Astrocyte (in vitro differentiated cells and primary cell): ENCODE measurements at regions not wholly inside any gene's neighbourhood (a gene's known extent, or its start where the extent isn't known, plus 50 kb on each side); places are given as distances from the start of the nearest gene placed in this dataset.

Experiments used
- DNase-seq: peaks from one replicate; pipeline ENCODE4 v3.0.0-alpha.2; 2010; ENCODE audit warnings: low read depth
- FAIRE-seq: peaks from 2 replicates; lab custom pipeline; 2011; peaks lifted over from hg19 to GRCh38; lab: Jason Lieb, UNC
- H2AFZ ChIP-seq: 2 replicates; pipeline ENCODE4 v1.6.0; 2012; ENCODE audit warnings: low read depth, low read length, inconsistent platforms
- H3K27ac ChIP-seq: 2 replicates; pipeline ENCODE4 v1.5.1; 2011; ENCODE audit warnings: low read depth, low read length, inconsistent platforms
- H3K27me3 ChIP-seq: 2 replicates; pipeline ENCODE4 v1.6.0; 2011; ENCODE audit warnings: low read length, inconsistent platforms; ENCODE audit not compliant: insufficient read depth
- H3K36me3 ChIP-seq: 2 replicates; pipeline ENCODE4 v1.5.1; 2011; ENCODE audit warnings: low read length, inconsistent platforms; ENCODE audit not compliant: insufficient read depth
- H3K4me1 ChIP-seq: 2 replicates; pipeline ENCODE4 v1.5.1; 2011; ENCODE audit warnings: low read length, inconsistent platforms; ENCODE audit not compliant: insufficient read depth
- H3K4me2 ChIP-seq: 2 replicates; pipeline ENCODE4 v1.6.0; 2012; ENCODE audit warnings: low read length, inconsistent platforms
- H3K4me3 ChIP-seq: 2 replicates; pipeline ENCODE4 v1.5.1; 2011; ENCODE audit warnings: low read depth, mild to moderate bottlenecking, low read length, inconsistent platforms; ENCODE audit not compliant: insufficient read depth
- H3K79me2 ChIP-seq: 2 replicates; pipeline ENCODE4 v1.6.0; 2012; ENCODE audit warnings: mild to moderate bottlenecking, low read length, inconsistent platforms; ENCODE audit not compliant: insufficient read depth
- H3K9ac ChIP-seq: 2 replicates; pipeline ENCODE4 v1.6.0; 2012; ENCODE audit warnings: mild to moderate bottlenecking, low read length, inconsistent platforms
- H3K9me3 ChIP-seq: 2 replicates; pipeline ENCODE4 v1.5.1; 2012; ENCODE audit warnings: low read depth, mild to moderate bottlenecking, low read length, inconsistent platforms; ENCODE audit not compliant: insufficient read depth
- H4K20me1 ChIP-seq: 2 replicates; pipeline ENCODE4 v1.6.0; 2012; ENCODE audit warnings: low read length, inconsistent platforms; ENCODE audit not compliant: insufficient read depth
- H3K27ac Mint-ChIP-seq: one replicate; pipeline ENCODE4 v1.8.0; 2021; ENCODE audit warnings: mild to moderate bottlenecking, mixed read lengths; ENCODE audit not compliant: unreplicated experiment
- H3K27me3 Mint-ChIP-seq: one replicate; pipeline ENCODE4 v1.8.0; 2021; ENCODE audit warnings: low read depth, mixed read lengths; ENCODE audit not compliant: unreplicated experiment
- H3K36me3 Mint-ChIP-seq: one replicate; pipeline ENCODE4 v1.8.0; 2021; ENCODE audit warnings: low read depth, mixed read lengths; ENCODE audit not compliant: unreplicated experiment
- H3K4me1 Mint-ChIP-seq: one replicate; pipeline ENCODE4 v1.8.0; 2021; ENCODE audit warnings: low read depth, mixed read lengths; ENCODE audit not compliant: unreplicated experiment
- H3K4me3 Mint-ChIP-seq: one replicate; pipeline ENCODE4 v1.8.0; 2021; ENCODE audit warnings: mild to moderate bottlenecking, moderate library complexity, mixed read lengths; ENCODE audit not compliant: unreplicated experiment
- H3K9me3 Mint-ChIP-seq: one replicate; pipeline ENCODE4 v1.8.0; 2021; ENCODE audit warnings: mild to moderate bottlenecking, mixed read lengths; ENCODE audit not compliant: unreplicated experiment
- EZH2 ChIP-seq: IDR thresholded peaks from 2 replicates; pipeline ENCODE4 v1.6.1; 2012; ENCODE audit warnings: mild to moderate bottlenecking, low read length, inconsistent platforms; ENCODE audit not compliant: insufficient read depth
- TF ChIP-seq, protein P1 (sequence below): IDR thresholded peaks from 2 replicates; pipeline ENCODE4 v1.5.1; 2011; ENCODE audit warnings: low read depth, mild to moderate bottlenecking, inconsistent platforms, low read length, moderate library complexity; ENCODE audit not compliant: insufficient read depth

GRCh38 chr4:111744847-111745246 is 400.4 kb upstream of the FAM241A start:
- Mint-ChIP-seq H3K27ac (no peak overlapping the region), H3K9me3 (no peaks in the 10 kb centered on the region), H3K27me3 (no peaks in the 10 kb centered on the region), H3K4me3 (no peak overlapping the region), H3K4me1 (no peaks in the 10 kb centered on the region), H3K36me3 (no peaks in the 10 kb centered on the region)
- Histone ChIP-seq H3K27me3 (no peaks in the 10 kb centered on the region), H3K36me3 (no peaks in the 10 kb centered on the region), H3K4me2 (no peak overlapping the region), H4K20me1 (no peaks in the 10 kb centered on the region), H3K4me3 (no peak overlapping the region), H3K27ac (no peak overlapping the region), H3K79me2 (no peaks in the 10 kb centered on the region), H3K4me1 (no peaks in the 10 kb centered on the region), H3K9me3 (no peaks in the 10 kb centered on the region), H3K9ac (no peak overlapping the region), H2AFZ (no peak overlapping the region)
- FAIRE-seq (no peak), DNase-seq (no peak)
- TF ChIP-seq, protein P1, sequence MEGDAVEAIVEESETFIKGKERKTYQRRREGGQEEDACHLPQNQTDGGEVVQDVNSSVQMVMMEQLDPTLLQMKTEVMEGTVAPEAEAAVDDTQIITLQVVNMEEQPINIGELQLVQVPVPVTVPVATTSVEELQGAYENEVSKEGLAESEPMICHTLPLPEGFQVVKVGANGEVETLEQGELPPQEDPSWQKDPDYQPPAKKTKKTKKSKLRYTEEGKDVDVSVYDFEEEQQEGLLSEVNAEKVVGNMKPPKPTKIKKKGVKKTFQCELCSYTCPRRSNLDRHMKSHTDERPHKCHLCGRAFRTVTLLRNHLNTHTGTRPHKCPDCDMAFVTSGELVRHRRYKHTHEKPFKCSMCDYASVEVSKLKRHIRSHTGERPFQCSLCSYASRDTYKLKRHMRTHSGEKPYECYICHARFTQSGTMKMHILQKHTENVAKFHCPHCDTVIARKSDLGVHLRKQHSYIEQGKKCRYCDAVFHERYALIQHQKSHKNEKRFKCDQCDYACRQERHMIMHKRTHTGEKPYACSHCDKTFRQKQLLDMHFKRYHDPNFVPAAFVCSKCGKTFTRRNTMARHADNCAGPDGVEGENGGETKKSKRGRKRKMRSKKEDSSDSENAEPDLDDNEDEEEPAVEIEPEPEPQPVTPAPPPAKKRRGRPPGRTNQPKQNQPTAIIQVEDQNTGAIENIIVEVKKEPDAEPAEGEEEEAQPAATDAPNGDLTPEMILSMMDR: no peak
- TF ChIP-seq EZH2: no peak

- H3K27ac Mint-ChIP-seq: no peak overlapping the region
- FAIRE-seq: no peak
- no peak overlapping the region for H2AFZ ChIP-seq
Measured at GRCh38 chr4:111748157-111748556, 397.1 kb upstream of the FAM241A start.

DNA sequence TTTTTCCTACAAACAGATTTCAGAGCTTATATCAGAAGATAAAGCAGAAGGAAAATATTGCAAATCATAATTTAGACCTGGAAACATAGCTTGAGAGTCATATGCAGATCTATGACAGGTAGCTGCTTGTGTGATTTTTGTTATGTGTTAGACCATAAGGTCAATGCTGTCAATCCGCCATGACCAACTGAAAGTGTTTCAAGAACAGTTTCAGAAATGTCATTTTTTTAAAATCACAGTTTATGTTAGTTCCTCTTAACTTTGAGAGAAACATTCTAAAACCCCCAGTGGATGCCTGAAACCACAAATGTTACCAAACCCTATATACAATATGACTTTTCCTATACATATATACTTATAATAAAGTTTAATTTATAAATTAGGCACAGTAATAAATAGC is 391.3 kb upstream of the FAM241A start:
- DNase-seq (no peak), FAIRE-seq (no peak)
- TF ChIP-seq, protein P1: no peak
- TF ChIP-seq EZH2: no peak
- Histone ChIP-seq H2AFZ (no peak overlapping the region), H3K9ac (no peak overlapping the region), H3K4me2 (no peak overlapping the region), H3K27me3 (no peaks in the 10 kb centered on the region), H4K20me1 (no peaks in the 10 kb centered on the region), H3K9me3 (no peaks in the 10 kb centered on the region), H3K4me1 (no peaks in the 10 kb centered on the region), H3K27ac (no peak overlapping the region), H3K4me3 (no peak overlapping the region), H3K36me3 (no peaks in the 10 kb centered on the region), H3K79me2 (no peaks in the 10 kb centered on the region)
- H3K9me3 Mint-ChIP-seq: no peaks in the 10 kb centered on the region
- no peak overlapping the region for H3K4me3 Mint-ChIP-seq
- H3K36me3 Mint-ChIP-seq: no peaks in the 10 kb centered on the region
- no peaks in the 10 kb centered on the region for H3K27me3 Mint-ChIP-seq
- no peaks in the 10 kb centered on the region for H3K4me1 Mint-ChIP-seq
- no peak overlapping the region for H3K27ac Mint-ChIP-seq

More at GRCh38 chr4:111748157-111748556, 397.1 kb upstream of the FAM241A start:
- Histone ChIP-seq H3K36me3 (no peaks in the 10 kb centered on the region), H3K4me2 (no peak overlapping the region), H3K4me1 (no peaks in the 10 kb centered on the region), H3K9me3 (no peaks in the 10 kb centered on the region), H3K79me2 (no peaks in the 10 kb centered on the region), H3K4me3 (no peak overlapping the region), H3K27me3 (no peaks in the 10 kb centered on the region), H3K27ac (no peak overlapping the region), H4K20me1 (no peaks in the 10 kb centered on the region), H3K9ac (no peak overlapping the region)
- DNase-seq: no peak
- Mint-ChIP-seq H3K27me3 (no peaks in the 10 kb centered on the region), H3K36me3 (no peaks in the 10 kb centered on the region), H3K4me3 (no peak overlapping the region), H3K9me3 (no peaks in the 10 kb centered on the region), H3K4me1 (no peaks in the 10 kb centered on the region)
- TF ChIP-seq EZH2: no peak
- TF ChIP-seq, protein P1: no peak
